Right kidney (tissue), 1 donor: ENCODE measurements at regions not wholly inside any gene's neighbourhood (a gene's known extent, or its start where the extent isn't known, plus 50 kb on each side); places are given as distances from the start of the nearest gene placed in this dataset.
"Not testable (repeated sequence)": the region's sequence is repeated elsewhere in the genome, so short reads cannot be mapped to it uniquely, and the experiment has no call there.

Experiments
- DNase-seq: peaks from one replicate; pipeline ENCODE4 v3.0.0-alpha.2; 2016

DNA sequence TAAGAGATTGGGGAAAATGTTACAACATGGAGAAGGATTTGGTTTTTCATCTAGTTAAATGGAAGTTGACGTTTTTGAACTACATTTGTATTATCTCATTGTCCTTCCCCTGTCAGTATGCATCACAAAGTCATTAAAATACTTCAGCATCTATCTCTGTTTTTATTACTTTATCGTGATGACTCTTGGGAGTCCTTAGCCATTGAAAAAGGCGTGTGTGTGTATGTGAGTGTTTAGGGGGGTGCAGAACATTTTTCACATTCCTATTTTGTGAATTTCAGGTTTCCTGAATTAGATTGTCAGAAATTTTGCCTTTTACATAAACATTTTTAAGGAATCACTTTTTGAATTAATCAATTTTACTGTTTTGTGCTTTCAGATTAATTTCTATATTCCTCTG, 360.6 kb upstream of the SGO1 start:
- no peak for DNase-seq

DNA sequence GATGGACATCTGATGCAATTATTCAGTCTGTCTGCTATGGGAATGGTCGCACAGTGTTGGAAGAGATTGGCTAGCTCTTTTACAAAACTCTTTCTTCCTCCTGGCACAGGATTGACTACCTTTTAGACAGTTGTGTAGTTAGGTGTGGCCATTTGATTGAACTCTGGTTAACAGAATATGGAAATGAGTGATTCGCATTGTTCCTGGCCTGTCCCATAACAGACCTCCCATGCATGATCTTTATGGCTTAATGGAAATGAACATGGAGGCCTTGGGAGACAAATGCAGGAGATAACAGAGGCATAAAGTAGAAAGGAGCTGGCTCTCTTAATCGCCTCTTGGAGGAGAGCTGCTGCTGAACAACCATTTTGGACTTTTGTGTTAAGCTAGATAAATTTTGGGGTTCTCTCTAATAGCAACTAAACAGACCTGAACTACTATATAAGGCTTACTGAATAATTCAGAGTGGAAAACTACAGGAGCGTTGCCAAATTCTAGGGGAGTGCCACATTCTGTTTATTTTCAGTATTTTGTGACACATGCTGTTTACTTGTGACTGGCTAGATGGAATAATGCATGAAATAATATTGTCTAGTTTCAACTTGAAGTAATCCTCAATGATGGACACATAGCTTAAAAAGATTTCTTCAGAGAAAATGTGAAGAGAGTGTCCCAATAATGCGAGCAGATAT, 357.7 kb upstream of the SGO1 start:
- no peak for DNase-seq

DNA sequence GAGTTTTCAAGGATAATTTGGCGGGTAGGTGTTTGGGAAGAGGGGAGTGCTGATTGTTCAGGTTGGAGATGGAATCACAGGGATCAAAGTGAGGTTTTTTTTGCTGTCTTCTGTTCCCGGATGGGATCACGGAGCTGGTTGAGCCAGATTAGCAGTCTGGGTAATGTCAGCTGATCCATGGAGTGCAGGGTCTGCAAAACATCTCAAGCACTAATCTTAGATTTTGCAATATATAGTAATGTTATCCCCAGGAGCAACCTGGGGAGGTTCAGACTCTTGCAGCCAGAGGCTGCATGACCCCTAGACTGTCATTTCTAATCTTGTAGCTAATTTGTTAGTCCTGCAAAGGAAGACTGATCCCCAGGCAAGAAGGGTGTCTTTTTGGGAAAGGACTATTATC, 354.1 kb upstream of the SGO1 start:
- DNase-seq: no peak

DNA sequence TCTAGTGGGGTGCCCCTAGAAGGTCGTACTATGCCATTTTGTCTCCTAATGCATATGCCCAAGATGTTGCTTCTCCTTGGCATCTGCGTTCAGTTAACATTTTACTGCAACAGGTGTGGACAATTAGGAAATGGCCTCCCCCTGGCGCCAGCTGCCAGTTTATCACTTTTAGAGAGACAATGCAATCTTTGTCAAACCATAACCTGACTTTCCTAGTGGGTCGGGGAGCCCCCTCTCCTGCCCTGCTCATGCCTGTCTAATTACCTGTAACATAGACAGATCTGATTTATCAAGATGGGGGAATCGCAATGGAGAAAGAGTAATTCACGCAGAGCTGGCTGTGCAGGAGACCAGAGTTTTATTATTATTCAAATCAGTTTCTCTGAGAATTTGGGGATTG, 353.7 kb upstream of the SGO1 start:
- no peak for DNase-seq

DNA sequence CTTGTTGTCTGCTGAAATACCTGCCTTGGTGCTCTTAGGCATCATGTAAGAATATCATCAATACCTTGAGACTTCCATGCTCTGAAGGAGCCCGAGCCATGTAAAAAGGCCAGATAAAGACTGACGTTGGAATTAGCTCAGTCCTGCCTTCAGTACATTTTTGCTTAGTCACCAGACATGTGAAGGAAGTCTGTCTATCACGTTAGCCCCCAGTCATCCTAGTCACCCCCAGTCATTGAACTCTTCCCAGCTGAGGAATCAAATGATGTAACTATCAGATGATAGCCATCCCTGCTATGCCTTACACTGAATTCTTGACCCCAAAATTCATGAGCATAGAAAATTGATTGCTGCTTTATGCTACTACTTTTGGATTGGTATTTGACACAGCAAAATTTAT, 351.2 kb upstream of the SGO1 start:
- no peak for DNase-seq

DNA sequence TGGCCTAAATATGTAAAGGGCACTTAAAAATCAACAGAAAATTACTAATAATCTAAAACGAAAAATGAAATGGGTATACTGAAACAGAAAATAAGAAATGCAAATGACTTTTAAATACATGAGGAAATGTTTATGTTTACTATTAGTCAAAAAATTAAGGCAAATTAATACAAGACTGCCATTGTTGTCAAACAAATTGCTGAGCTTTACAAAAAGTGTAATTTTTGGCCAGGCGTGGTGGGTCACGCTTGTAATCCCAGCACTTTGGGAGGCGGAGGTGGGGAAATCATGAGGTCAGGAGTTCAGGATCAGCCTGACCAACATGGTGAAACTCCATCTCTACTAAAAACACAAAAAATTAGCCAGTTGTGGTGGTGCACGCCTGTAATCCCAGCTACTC, 343.9 kb upstream of the SGO1 start:
- no peak for DNase-seq

DNA sequence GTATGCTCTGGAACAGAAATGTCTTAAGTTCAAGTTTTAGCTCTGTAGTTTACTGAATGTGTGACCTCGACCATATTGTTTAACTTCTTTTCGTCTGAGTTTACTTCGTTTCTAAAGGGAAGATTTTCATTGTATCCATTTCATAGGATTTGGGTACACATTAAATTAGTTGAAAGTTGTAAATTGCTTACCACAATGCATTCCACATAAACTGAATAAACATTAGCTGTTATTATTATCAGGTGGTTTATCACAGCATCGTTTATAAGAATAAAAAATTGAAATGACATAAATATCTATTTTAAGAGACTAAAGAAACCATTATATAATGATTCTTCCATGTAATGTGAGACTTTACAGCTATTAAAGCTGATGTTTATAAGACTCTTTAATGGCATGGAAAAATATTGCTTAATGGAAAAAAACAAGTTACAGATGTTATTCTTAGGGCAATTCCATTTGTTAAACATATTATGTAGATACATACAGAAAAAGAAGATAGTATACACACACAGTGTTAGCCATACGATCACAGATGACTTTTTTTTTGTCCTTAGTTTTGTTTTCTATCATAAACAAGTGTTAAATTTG, 342.3 kb upstream of the SGO1 start:
- DNase-seq: no peak

DNA sequence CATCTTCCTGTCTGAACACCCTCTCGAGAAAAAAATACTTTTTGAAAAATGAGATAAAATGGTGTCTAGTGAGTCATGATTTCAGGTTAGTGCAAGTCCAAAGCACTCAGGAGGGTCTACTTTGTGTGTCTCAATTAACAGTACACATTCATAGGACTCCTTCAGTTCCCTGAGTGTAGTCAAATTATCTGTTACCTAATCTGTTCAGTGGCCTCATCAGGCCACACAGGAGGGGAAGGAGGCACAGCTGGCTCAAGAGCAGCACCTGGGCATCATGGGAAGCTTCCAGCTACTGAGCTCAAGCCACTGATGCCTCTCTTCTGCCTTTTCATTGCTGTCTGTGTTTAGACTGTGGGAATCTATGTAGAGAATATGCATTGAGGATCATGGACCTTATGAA, 341.4 kb upstream of the SGO1 start:
- no peak for DNase-seq

DNA sequence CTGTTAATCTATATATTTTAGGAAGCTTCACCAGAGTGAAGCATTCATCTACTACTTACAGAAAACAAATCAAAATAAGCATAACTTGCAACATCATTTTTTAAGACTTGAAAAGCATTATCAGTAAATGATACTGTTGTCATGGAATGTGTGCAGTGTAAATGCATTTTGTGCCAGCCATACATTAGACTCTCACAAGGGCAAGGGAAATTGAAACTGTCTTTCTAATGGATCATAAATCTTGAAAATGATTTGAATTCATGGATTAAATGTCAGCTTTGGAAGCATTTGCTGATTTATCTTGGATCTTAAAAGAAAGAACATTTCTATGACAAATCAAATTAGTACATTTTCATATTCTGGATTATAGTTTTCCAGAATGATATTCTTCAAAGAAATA, 338.3 kb upstream of the SGO1 start:
- DNase-seq: no peak

DNA sequence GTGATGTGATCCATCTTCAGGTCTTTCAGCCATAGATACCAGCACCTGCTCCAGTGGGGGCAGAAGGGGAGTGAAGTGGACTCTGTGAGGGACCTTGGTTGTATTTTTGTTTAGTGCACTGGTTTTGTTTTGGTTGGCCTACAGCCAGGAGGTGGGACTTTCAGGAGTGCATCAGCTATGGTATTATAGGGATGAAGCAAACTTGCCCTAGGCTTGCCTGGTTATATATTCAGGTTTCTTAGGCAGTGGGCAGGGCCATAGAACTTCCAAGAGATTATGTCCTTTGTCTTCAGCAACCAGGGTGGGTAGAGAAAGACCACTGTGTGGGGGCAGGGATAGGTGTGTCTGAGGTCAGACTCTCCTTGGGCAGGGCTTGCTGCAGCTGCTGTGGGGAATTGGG, 337.3 kb upstream of the SGO1 start:
- DNase-seq: no peak

DNA sequence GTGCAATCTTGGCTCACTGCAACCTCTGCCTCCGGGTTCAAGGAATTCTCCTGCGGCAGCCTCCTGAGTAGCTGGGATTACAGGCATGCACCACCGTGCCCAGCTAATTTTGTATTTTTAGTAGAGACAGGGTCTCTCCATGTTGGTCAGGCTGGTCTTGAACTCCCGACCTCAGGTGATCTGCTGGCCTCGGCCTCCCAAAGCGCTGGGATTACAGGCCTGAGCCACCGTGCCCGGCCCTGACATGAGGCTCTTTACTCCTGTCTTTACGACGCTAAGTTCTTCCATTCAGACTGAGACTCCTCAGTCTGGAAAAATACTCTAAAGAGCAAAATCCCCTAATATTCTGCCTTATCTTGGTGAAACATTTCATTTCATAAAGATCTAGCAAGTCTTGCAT, 331.3 kb upstream of the SGO1 start:
- not testable (repeated sequence) for DNase-seq

DNA sequence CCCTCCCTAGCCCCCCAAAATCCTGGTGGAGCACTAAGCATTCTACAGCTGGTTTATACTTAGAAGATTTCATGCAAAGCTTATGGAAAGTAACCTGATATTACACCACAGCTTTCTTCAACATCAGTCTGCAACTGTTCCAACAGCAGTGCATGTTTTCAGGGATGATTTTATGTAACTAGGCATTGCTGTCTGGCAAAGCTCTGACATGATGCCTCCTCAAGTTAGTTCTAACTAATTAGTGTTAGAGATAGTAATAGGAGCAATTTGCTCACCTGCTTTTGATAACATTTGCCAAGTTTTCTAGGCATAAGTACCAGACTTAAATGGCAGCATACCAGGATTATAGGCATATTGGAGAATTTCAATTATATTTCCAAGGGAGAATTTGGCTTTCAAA, 330.3 kb upstream of the SGO1 start:
- DNase-seq: no peak

DNA sequence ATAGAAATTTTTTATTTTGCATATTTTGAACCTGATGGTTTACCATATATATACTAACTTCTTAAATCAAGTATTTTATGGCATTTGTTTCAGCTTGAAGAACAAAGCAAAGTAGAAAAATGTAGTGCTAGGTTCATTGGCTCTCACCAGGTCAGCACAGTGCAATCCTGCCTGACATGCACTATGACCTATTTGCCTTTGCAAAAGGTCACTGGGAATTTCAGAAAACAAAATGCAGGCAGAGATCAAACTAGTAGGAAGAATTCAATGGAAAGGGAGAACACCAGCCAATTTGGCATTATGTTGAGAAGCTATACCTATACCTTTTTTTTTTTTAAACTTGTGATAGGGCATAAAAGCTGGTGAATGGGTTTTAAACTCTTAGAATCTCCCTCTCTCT, 329.8 kb upstream of the SGO1 start:
- no peak for DNase-seq

DNA sequence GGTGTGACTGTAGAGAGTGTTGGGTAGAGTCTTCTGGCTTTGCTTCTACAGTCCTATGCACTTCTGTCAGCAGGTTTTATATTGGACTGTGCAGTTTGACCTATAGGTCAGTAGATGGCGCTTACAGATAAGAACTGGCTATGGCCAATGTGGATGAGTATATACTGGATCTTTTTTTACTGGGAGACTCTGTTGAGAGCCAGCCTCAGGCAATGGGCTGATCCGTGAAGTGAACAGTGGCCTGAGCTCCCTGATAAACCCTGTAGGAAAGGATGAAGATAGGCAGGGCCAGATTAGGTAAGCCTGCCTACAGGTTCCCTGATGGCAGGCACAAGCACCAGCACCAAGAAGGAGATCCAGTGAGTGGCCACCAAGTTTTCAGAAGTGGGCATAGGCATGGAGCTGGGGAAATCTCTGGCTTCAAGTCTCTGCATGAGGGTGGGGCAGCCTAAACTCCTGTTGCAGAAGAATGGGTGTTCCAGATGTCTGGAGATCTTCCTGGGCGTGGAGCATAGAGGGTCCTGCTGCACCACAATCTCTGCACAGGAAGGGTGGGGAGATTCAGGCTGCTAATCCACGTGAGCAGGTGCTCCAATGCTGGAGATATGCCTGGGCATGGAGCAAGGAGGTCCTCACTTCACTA, 326.0 kb upstream of the SGO1 start:
- DNase-seq: peak; percentile 17

DNA sequence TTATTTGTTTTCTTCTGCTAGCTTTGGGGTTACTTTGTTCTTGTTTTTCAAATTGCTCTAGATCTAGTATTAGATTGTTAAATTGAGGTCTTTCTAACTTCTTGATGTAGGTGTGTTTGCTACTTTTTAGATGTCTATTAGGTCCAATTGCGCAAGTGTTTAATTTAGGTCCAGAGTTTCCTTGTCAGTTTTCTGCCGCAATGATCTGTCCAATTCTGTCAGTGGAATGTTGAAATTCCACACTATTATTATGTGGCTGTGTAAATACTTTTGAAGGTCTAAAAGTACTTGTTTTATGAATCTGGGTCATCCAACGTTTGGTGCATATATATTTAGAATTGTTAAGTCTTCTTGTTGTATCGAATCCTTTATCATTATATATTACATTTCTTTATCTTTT, 324.4 kb upstream of the SGO1 start:
- no peak for DNase-seq

DNA sequence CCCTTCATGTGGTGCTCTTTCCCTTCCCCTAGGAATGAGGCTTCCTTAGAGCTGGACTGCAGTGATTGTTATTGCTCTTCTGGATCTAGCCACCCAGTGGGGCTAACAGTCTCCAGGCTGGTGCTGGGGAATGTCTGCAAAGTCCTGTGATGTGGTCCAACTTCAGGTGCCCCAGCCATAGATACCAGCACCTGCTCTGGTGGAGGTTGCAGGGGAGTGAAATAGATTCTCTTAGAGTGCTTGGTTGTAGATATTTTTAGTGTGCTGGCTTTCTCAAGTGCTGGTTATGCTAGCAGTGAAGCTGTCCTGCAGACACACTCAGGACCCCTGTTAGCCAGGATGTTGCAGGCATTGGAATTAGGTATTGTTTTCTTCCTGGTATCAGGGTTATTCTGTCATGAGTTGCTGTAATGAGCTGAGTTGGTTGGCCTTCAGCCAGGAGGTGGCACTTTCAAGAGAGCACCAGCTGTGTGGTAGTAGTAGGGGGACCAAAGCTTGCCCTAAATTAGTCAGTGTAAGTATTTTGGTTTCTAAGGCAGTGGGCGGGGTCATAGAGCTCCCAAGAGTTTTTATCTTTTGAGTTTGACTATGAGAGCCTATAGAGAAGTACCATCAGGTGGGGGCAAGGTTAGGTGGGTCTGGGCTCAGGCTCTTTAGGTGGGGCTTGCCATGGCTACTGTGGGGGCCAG, 317.5 kb upstream of the SGO1 start:
- DNase-seq: no peak

DNA sequence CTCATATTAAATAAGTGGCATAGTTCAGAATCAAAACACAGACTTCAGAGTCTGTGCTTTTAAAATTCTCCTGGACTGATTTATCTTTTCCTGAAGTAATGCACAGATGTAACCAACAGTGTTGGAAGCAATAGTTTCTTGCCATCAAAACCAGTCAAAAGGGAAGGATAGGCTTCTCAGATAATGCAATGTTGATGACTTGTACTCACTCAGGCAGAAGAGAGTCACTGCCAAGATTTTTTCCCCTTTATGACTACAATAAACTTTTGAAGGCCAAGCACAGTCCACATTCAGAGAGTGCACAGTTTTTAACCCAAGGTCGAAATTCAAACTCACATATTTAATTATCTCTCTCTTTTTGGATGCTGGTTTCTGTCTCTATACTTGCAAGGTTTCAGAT, 305.0 kb upstream of the SGO1 start:
- DNase-seq: no peak

DNA sequence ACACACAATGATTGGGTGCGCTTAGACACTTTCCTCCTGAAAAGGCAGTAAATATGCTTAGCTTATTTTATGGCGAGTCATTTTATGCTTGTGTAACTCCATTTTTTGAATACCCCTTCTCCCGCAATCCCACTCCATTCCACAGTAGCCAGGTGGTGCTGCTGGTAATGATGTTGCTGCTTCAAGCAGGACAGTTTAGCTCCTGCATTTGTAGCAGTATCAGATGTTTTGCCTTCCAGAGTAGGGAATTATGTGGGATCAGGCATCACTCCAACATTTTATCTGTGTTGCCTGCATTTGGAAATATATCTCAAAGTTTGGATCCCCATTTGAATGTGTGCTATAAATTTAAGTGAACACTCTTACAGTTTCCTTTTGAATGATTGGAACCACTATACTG, 302.1 kb upstream of the SGO1 start:
- DNase-seq: no peak

DNA sequence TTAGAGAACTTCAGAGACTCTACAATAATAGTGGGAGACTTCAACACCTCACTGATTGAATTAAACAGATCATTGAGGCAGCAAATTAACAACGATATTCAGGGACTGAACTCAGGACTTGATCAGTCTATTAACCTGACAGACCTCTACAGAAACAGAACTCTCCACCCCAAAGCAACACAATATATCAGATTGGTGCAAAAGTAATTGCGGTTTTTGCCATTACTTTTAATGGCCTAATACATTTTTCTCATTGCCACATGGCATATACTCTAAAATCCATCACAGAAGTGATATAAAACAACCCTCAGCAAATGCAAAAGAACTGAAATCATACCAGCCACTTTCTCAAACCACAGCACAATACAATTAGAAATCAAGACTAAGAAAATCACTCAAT, 298.1 kb upstream of the SGO1 start:
- no peak for DNase-seq

DNA sequence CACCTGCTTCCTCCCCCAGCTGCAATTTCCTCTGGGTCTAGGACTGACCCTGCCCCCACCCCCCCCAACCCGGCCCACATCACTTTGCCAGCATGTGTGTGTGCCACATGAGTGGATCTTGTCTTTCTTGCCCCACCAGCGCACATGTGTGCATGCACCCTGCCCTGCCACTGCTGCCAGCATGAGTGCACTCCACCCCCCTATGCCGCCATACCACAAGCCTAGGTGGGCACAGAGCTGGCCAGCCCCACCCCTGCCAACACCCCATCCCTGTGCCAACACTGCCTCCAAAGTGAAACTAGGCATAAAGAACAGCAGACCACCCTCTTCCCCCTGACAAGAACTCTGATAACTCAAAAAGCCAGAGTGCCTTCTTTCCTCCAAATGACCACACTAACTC, 296.3 kb upstream of the SGO1 start:
- DNase-seq: no peak

DNA sequence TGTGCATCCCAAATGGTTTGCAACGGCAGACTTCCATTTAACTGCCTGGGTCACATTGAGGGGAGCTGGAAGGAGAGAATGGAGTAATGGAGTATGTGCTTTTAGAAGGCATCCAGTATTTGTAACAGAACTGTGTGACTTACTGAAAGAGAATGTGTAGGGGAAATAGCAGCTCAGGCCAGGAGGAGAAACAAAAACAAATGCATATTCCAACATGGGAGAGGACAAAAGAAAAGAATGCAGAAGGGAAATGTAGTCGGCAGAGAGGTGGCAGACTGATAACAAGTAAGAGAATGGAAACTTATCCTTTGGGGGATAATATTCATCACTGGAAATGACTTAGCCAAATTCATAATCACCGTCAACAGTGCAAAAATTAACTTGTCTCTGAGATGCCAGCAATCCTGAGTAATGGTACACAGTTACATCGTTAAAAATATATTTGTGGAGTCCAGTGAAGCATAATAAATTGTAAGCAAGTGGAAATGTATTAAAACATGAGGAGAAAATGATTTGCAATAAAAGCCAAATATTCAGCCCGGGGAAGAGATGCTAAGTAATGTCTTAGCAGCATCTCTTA, 294.9 kb upstream of the SGO1 start:
- no peak for DNase-seq

DNA sequence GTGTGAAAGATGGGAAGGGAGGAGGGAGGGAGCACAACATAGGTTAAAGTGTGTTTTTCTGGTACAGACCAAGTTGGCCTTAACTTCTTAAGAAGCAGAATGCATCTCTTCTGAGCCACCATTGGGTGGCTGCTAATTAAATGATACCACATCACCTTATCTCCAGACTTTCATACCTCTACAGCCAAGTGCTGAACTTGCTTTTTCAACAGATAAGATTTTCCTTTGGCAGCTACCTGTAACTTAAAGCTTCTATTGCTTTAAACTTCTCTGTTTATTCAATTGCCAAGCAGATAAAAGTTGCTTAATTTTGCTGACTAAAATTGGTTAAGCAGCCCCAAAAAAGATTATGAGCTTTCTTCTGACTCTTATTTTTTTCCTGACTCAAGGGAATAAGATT, 292.4 kb upstream of the SGO1 start:
- DNase-seq: no peak

DNA sequence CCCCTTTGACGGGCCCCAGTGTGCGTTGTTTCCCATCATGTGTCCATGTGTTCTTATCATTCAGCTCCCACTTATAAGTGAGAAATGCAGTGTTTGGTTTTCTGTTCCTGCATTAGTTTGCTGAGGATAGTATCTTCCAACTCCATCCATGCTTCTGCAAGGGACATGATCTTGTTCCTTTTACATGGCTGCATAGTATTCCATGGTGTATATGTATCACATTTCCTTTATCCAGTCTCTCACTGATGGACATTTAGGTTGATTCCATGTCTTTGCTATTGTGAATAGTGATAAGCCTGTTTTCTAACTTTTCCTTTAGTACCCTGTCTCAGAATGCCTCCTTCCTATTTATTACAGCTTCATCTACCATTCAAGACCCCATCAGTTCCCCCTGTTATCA, 278.2 kb upstream of the SGO1 start:
- not testable (repeated sequence) for DNase-seq
